Nephron progenitor cell (in vitro differentiated cells): ENCODE measurements at regions not wholly inside any gene's neighbourhood (a gene's known extent, or its start where the extent isn't known, plus 50 kb on each side); places are given as distances from the start of the nearest gene placed in this dataset.
A peak's percentile ranks its signal among the peaks of the same experiment; 100 is the strongest.

Experiments
- DNase-seq: peaks from one replicate; pipeline ENCODE4 v3.0.0; 2021
- H3K27ac Mint-ChIP-seq: 2 replicates; pipeline ENCODE4 v1.8.0; 2021; ENCODE audit warnings: mild to moderate bottlenecking, moderate library complexity, mixed read lengths
- H3K27me3 Mint-ChIP-seq: 2 replicates; pipeline ENCODE4 v1.8.0; 2021; ENCODE audit warnings: mild to moderate bottlenecking, low read depth, mixed read lengths; ENCODE audit not compliant: poor library complexity
- H3K36me3 Mint-ChIP-seq: 2 replicates; pipeline ENCODE4 v1.8.0; 2021; ENCODE audit warnings: low read depth, mixed read lengths
- H3K4me1 Mint-ChIP-seq: 2 replicates; pipeline ENCODE4 v1.8.0; 2021; ENCODE audit warnings: mixed read lengths
- H3K4me3 Mint-ChIP-seq: 2 replicates; pipeline ENCODE4 v1.8.0; 2021; ENCODE audit warnings: mild to moderate bottlenecking, moderate library complexity, mixed read lengths
- H3K9me3 Mint-ChIP-seq: 2 replicates; pipeline ENCODE4 v1.8.0; 2021; ENCODE audit warnings: mild to moderate bottlenecking, moderate library complexity, mixed read lengths
- CTCF ChIP-seq: fragments of 200-600 bp; sonication (generic); IDR thresholded peaks from 2 replicates; pipeline ENCODE4 v1.5.0; 2021; ENCODE audit warnings: antibody characterized with exemption

GRCh38 chr6:168139121-168139520 lies 60.1 kb upstream of the FRMD1 start:
- peaks cover 23% of the 10 kb centered on the region for H3K27me3 Mint-ChIP-seq
- no peaks in the 10 kb centered on the region for H3K36me3 Mint-ChIP-seq
- no peak for TF ChIP-seq CTCF
- peak overlapping the region; percentile 74 for H3K27ac Mint-ChIP-seq
- H3K4me3 Mint-ChIP-seq = no peak overlapping the region
- H3K4me1 Mint-ChIP-seq = peaks cover 18% of the 10 kb centered on the region
- H3K9me3 Mint-ChIP-seq = peaks cover 5% of the 10 kb centered on the region
- DNase-seq = no peak

- Mint-ChIP-seq H3K4me3 (peak overlapping the region; percentile 17), H3K27me3 (peaks cover 26% of the 10 kb centered on the region), H3K9me3 (no peaks in the 10 kb centered on the region), H3K4me1 (peaks cover 23% of the 10 kb centered on the region), H3K27ac (peak overlapping the region; percentile 74), H3K36me3 (no peaks in the 10 kb centered on the region)
- DNase-seq = no peak
- TF ChIP-seq CTCF = no peak
Observed at GRCh38 chr6:168138436-168138835, 59.4 kb upstream of the FRMD1 start.

- no peak overlapping the region for H3K27ac Mint-ChIP-seq
Observed at GRCh38 chr6:168137024-168137423, 58.0 kb upstream of the FRMD1 start.

GRCh38 chr6:168136622-168137021 lies 57.6 kb upstream of the FRMD1 start:
- TF ChIP-seq CTCF = no peak
- Mint-ChIP-seq H3K27me3 (peaks cover 38% of the 10 kb centered on the region), H3K27ac (no peak overlapping the region), H3K4me1 (peaks cover 41% of the 10 kb centered on the region), H3K36me3 (no peaks in the 10 kb centered on the region), H3K4me3 (no peak overlapping the region), H3K9me3 (no peaks in the 10 kb centered on the region)
- no peak for DNase-seq

More at GRCh38 chr6:168137024-168137423, 58.0 kb upstream of the FRMD1 start:
- Mint-ChIP-seq H3K4me3 (no peak overlapping the region), H3K27me3 (peaks cover 36% of the 10 kb centered on the region), H3K36me3 (no peaks in the 10 kb centered on the region), H3K4me1 (peaks cover 37% of the 10 kb centered on the region), H3K9me3 (no peaks in the 10 kb centered on the region)
- no peak for DNase-seq
- no peak for TF ChIP-seq CTCF

GRCh38 chr6:168136001-168136400 lies 57.0 kb upstream of the FRMD1 start:
- Mint-ChIP-seq H3K36me3 (no peaks in the 10 kb centered on the region), H3K27me3 (peaks cover 38% of the 10 kb centered on the region), H3K27ac (no peak overlapping the region), H3K4me3 (no peak overlapping the region), H3K9me3 (no peaks in the 10 kb centered on the region), H3K4me1 (peaks cover 47% of the 10 kb centered on the region)
- TF ChIP-seq CTCF = no peak
- no peak for DNase-seq

- DNase-seq = no peak
- no peak overlapping the region for H3K27ac Mint-ChIP-seq
Observed at GRCh38 chr6:168134560-168135201, 55.7 kb upstream of the FRMD1 start.

More at GRCh38 chr6:168134560-168135201, 55.7 kb upstream of the FRMD1 start:
- no peak for TF ChIP-seq CTCF
- Mint-ChIP-seq H3K9me3 (no peaks in the 10 kb centered on the region), H3K4me1 (peaks cover 57% of the 10 kb centered on the region), H3K27me3 (peaks cover 38% of the 10 kb centered on the region), H3K4me3 (no peak overlapping the region), H3K36me3 (no peaks in the 10 kb centered on the region)
